ENCODE measurements at regions not wholly inside any gene's neighbourhood (a gene's known extent, or its start where the extent isn't known, plus 50 kb on each side); places are given as distances from the start of the nearest gene placed in this dataset.

DNA sequence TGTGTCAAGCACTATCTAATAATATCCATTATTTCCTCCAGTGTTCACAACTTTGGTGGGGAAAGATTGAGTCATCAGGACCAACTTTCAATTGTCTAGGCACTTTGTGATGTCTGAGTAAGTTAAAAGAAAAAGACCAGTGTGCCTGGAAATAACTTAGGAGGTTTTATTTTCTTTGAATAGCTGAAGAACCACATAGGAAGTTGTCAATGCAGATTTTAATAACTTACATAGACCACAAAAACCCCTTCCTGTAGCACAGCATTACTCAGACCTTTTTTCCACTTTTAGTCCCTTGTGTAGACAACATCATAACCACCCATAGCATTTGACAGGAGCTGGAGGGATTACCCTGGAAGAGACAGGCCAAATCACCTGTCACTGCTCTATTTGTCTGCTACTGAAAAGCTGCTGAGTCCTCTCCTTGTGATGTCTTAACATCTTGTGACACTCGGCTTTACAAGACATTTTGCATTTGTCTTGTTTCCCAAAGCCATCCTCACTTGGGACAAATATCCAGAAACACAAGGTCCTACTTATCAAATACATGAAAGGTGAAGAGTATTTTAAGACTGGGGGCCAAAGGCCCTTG, 241.5 kb upstream of the PTER start:
- H3K36me3 Mint-ChIP-seq = no peaks in the 10 kb centered on the region
- no peaks in the 10 kb centered on the region for H3K4me1 ChIP-seq (ENCODE audit: control insufficient read depth in 1 of 2, insufficient read depth in 2 of 2, low read length in 2 of 2)
- H3K27ac ChIP-seq (ENCODE audit: low read depth in 1 of 2, low read length in 2 of 2) = no peak overlapping the region
- H3K4me3 Mint-ChIP-seq = no peak overlapping the region
- WGBS (ENCODE audit: insufficient coverage) = no CpG with 5 or more reads among the region's 1 CpG
- TF ChIP-seq, protein P1, sequence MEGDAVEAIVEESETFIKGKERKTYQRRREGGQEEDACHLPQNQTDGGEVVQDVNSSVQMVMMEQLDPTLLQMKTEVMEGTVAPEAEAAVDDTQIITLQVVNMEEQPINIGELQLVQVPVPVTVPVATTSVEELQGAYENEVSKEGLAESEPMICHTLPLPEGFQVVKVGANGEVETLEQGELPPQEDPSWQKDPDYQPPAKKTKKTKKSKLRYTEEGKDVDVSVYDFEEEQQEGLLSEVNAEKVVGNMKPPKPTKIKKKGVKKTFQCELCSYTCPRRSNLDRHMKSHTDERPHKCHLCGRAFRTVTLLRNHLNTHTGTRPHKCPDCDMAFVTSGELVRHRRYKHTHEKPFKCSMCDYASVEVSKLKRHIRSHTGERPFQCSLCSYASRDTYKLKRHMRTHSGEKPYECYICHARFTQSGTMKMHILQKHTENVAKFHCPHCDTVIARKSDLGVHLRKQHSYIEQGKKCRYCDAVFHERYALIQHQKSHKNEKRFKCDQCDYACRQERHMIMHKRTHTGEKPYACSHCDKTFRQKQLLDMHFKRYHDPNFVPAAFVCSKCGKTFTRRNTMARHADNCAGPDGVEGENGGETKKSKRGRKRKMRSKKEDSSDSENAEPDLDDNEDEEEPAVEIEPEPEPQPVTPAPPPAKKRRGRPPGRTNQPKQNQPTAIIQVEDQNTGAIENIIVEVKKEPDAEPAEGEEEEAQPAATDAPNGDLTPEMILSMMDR (IDR thresholded peaks at IDR 0.05) = no peak
- no peak overlapping the region for H3K27ac Mint-ChIP-seq
- H3K9me3 Mint-ChIP-seq = peaks cover 2 to 14% (median 7%) of the 10 kb centered on the region in 7 donors
- no peak overlapping the region for H3K4me2 ChIP-seq (replicated peaks; ENCODE audit: extremely low read depth, low read length, poor library complexity, severe bottlenecking)
- no peak overlapping the region for H3K4me3 ChIP-seq (replicated peaks in 1 of 3; ENCODE audit: low read depth in 2 of 3, low read length in 3 of 3)
- H3K9me3 ChIP-seq (replicated peaks in 1 of 2; ENCODE audit: control insufficient read depth in 1 of 2, insufficient read depth in 1 of 2, low read length in 2 of 2) = peaks cover 0 to 20% of the 10 kb centered on the region in 2 donors
- intact Hi-C loops (cut with micrococcal nuclease) = no loop called here
- H3K9ac ChIP-seq (ENCODE audit: insufficient read depth, low read length, poor library complexity, severe bottlenecking) = no peak overlapping the region
- no peaks in the 10 kb centered on the region for H4K20me1 ChIP-seq (ENCODE audit: insufficient read depth, low read length)
- no peaks in the 10 kb centered on the region for H3K36me3 ChIP-seq (replicated peaks in 1 of 2; ENCODE audit: control insufficient read depth in 1 of 2, insufficient read depth in 2 of 2, low read length in 2 of 2)
- H3K79me2 ChIP-seq (ENCODE audit: insufficient read depth, low read length) = no peaks in the 10 kb centered on the region
- peaks cover 0 to 2% (median 0%) of the 10 kb centered on the region in 3 donors for H3K27me3 Mint-ChIP-seq (ENCODE audit: low read depth in 3 of 3)
- H2AFZ ChIP-seq (ENCODE audit: insufficient read depth, low read depth, low read length, poor library complexity, severe bottlenecking) = no peak overlapping the region
- DNase-seq = no peak
- H3K27me3 ChIP-seq (ENCODE audit: control insufficient read depth in 2 of 2, insufficient read depth in 2 of 2, low read length in 2 of 2) = no peaks in the 10 kb centered on the region
- H3K4me1 Mint-ChIP-seq = no peaks in the 10 kb centered on the region

DNA sequence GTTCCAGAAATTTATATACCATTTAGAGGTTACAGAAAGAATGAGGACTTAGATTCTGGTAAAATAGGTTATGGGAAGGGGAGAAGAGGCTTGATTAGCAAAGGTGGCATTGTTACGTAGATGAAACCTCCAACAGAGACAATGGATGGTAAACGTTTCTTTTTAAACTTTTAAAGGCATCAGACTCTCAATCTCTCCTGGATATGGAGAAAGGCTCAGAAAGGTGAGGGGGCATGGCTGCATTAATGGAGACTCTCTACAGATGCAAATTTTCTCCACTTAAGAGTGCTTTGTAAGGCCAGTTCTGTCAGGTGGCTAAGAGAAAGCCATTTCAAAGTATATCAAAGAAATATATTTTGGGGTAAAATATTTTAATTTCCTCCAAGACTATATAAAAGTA, 240.9 kb upstream of the PTER start:
- Mint-ChIP-seq H3K9me3 (peaks cover 2 to 12% (median 7%) of the 10 kb centered on the region in 7 donors), H3K4me1 (no peaks in the 10 kb centered on the region), H3K27me3 (ENCODE audit: low read depth in 3 of 3) (peaks cover 0 to 2% (median 0%) of the 10 kb centered on the region in 3 donors), H3K4me3 (no peak overlapping the region), H3K36me3 (no peaks in the 10 kb centered on the region), H3K27ac (no peak overlapping the region)
- Histone ChIP-seq H3K9me3 (replicated peaks in 1 of 2; ENCODE audit: control insufficient read depth in 1 of 2, insufficient read depth in 1 of 2, low read length in 2 of 2) (peaks cover 0 to 15% of the 10 kb centered on the region in 2 donors), H3K36me3 (replicated peaks in 1 of 2; ENCODE audit: control insufficient read depth in 1 of 2, insufficient read depth in 2 of 2, low read length in 2 of 2) (no peaks in the 10 kb centered on the region), H3K79me2 (ENCODE audit: insufficient read depth, low read length) (no peaks in the 10 kb centered on the region), H3K4me1 (ENCODE audit: control insufficient read depth in 1 of 2, insufficient read depth in 2 of 2, low read length in 2 of 2) (no peaks in the 10 kb centered on the region), H3K4me3 (replicated peaks in 1 of 3; ENCODE audit: low read depth in 2 of 3, low read length in 3 of 3) (no peak overlapping the region), H4K20me1 (ENCODE audit: insufficient read depth, low read length) (no peaks in the 10 kb centered on the region), H3K4me2 (replicated peaks; ENCODE audit: extremely low read depth, low read length, poor library complexity, severe bottlenecking) (no peak overlapping the region), H3K9ac (ENCODE audit: insufficient read depth, low read length, poor library complexity, severe bottlenecking) (no peak overlapping the region), H2AFZ (ENCODE audit: insufficient read depth, low read depth, low read length, poor library complexity, severe bottlenecking) (no peak overlapping the region), H3K27ac (ENCODE audit: low read depth in 1 of 2, low read length in 2 of 2) (no peak overlapping the region), H3K27me3 (ENCODE audit: control insufficient read depth in 2 of 2, insufficient read depth in 2 of 2, low read length in 2 of 2) (no peaks in the 10 kb centered on the region)
- TF ChIP-seq, protein P1 (IDR thresholded peaks at IDR 0.05) = no peak
- intact Hi-C loops (cut with micrococcal nuclease) = no loop called here
- DNase-seq = no peak
- WGBS (ENCODE audit: insufficient coverage) = no CpG with 5 or more reads among the region's 2 CpGs

All from CD14-positive monocyte (primary cell).